ENCODE measurements at regions not wholly inside any gene's neighbourhood (a gene's known extent, or its start where the extent isn't known, plus 50 kb on each side); places are given as distances from the start of the nearest gene placed in this dataset.
"Not testable (repeated sequence)": the region's sequence is repeated elsewhere in the genome, so short reads cannot be mapped to it uniquely, and the experiment has no call there.

DNA sequence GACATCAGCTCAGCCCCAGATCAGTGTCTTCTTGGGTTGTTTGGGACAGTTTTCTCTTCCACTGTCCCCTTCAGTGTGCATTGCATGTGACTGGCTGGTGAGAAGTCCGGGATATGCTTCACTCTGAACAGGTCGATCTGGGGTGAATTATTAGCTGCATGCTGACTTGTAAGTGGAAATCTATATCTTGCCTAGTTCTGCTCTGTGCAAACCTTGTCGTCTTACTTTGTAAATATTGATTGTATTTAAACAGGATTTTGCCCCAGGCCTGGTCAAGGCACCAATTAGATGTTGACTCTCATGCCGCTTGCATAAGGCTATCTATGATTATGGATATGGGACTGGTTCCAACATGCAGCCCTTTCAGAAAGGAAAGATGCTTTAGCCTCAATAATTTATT is 669.7 kb downstream of the TYW1 start:
- not testable (repeated sequence) for TF ChIP-seq BHLHE40 (IDR thresholded peaks at IDR 0.05; ENCODE audit: low read depth, low read length); POLR2A (IDR thresholded peaks at IDR 0.05; ENCODE audit: low read depth, low read length); SMC3 (IDR thresholded peaks at IDR 0.05; ENCODE audit: low read depth, low read length); NFE2L2 (IDR thresholded peaks at IDR 0.05; ENCODE audit: low read depth, low read length); RFX5 (IDR thresholded peaks at IDR 0.05; ENCODE audit: low read depth, low read length); FOS (IDR thresholded peaks at IDR 0.05; ENCODE audit: low read depth, low read length); RCOR1 (IDR thresholded peaks at IDR 0.05; ENCODE audit: insufficient replicate concordance, low read length); RAD21 (IDR thresholded peaks at IDR 0.05; ENCODE audit: low read length); MXI1 (IDR thresholded peaks at IDR 0.05; ENCODE audit: borderline replicate concordance, low read depth, low read length); MAZ (IDR thresholded peaks at IDR 0.05; ENCODE audit: borderline replicate concordance, low read depth, low read length)
- TF ChIP-seq, protein P1, sequence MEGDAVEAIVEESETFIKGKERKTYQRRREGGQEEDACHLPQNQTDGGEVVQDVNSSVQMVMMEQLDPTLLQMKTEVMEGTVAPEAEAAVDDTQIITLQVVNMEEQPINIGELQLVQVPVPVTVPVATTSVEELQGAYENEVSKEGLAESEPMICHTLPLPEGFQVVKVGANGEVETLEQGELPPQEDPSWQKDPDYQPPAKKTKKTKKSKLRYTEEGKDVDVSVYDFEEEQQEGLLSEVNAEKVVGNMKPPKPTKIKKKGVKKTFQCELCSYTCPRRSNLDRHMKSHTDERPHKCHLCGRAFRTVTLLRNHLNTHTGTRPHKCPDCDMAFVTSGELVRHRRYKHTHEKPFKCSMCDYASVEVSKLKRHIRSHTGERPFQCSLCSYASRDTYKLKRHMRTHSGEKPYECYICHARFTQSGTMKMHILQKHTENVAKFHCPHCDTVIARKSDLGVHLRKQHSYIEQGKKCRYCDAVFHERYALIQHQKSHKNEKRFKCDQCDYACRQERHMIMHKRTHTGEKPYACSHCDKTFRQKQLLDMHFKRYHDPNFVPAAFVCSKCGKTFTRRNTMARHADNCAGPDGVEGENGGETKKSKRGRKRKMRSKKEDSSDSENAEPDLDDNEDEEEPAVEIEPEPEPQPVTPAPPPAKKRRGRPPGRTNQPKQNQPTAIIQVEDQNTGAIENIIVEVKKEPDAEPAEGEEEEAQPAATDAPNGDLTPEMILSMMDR (conservative IDR thresholded peaks at IDR 0.05; ENCODE audit: low read depth, low read length), result not testable (repeated sequence)
- TF ChIP-seq, protein P2, sequence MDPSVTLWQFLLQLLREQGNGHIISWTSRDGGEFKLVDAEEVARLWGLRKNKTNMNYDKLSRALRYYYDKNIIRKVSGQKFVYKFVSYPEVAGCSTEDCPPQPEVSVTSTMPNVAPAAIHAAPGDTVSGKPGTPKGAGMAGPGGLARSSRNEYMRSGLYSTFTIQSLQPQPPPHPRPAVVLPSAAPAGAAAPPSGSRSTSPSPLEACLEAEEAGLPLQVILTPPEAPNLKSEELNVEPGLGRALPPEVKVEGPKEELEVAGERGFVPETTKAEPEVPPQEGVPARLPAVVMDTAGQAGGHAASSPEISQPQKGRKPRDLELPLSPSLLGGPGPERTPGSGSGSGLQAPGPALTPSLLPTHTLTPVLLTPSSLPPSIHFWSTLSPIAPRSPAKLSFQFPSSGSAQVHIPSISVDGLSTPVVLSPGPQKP (IDR thresholded peaks at IDR 0.05; ENCODE audit: borderline replicate concordance, low read depth, low read length), result not testable (repeated sequence)
- TF ChIP-seq, protein P3, sequence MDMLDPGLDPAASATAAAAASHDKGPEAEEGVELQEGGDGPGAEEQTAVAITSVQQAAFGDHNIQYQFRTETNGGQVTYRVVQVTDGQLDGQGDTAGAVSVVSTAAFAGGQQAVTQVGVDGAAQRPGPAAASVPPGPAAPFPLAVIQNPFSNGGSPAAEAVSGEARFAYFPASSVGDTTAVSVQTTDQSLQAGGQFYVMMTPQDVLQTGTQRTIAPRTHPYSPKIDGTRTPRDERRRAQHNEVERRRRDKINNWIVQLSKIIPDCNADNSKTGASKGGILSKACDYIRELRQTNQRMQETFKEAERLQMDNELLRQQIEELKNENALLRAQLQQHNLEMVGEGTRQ (IDR thresholded peaks at IDR 0.05; ENCODE audit: low read depth, low read length), result not testable (repeated sequence)

Data from IMR-90 (cell line).